Right lobe of liver (tissue), 6 donors: ENCODE measurements at regions not wholly inside any gene's neighbourhood (a gene's known extent, or its start where the extent isn't known, plus 50 kb on each side); places are given as distances from the start of the nearest gene placed in this dataset.

Experiments
- ATAC-seq, 4 donors: fragments of 200-7000 bp; cut with Tn5 transposase; one replicate each; pipeline ENCODE4 v1.9.1; 2020; ENCODE audit warnings: mild to moderate bottlenecking in 4 of 4, moderate library complexity in 4 of 4
- DNase-seq, 3 donors: peaks; one replicate each; pipeline ENCODE4 v3.0.0-alpha.2; 2020
- H3K27ac ChIP-seq, 3 donors: fragments of 200-600 bp; one replicate each; pipeline ENCODE4 v1.8.0; 2022
- H3K27me3 ChIP-seq, 2 donors: fragments of 200-600 bp; one replicate each; pipeline ENCODE4 v1.8.0; 2022
- H3K36me3 ChIP-seq, 4 donors: fragments of 200-600 bp; sonication (generic) in 1 of 4; one replicate each; pipeline versions ENCODE4 v1.5.1 to v1.8.0; 2017 to 2022; ENCODE audit warnings: control low read depth in 1 of 4
- H3K4me1 ChIP-seq, 4 donors: fragments of 200-600 bp; sonication (generic) in 1 of 4; one replicate each; pipeline versions ENCODE4 v1.5.1 to v1.8.0; 2017 to 2022; ENCODE audit warnings: control low read depth in 1 of 4
- H3K4me3 ChIP-seq, 3 donors: fragments of 200-600 bp; one replicate each; pipeline ENCODE4 v1.8.0; 2022
- H3K9me3 ChIP-seq, 4 donors: fragments of 200-600 bp; sonication (generic) in 1 of 4; one replicate each; pipeline versions ENCODE4 v1.5.1 to v1.8.0; 2017 to 2022; ENCODE audit warnings: control low read depth in 1 of 4
- POLR2A ChIP-seq: fragments of 450-650 bp; IDR thresholded peaks from one replicate; pipeline ENCODE4 v1.6.1; 2017; ENCODE audit warnings: antibody characterized with exemption, mild to moderate bottlenecking
- WGBS: methylation state at CpG from one replicate; pipeline ENCODE4 v1.1.6; 2018; ENCODE audit warnings: low coverage, low lambda C conversion rate; ENCODE audit not compliant: insufficient coverage; ENCODE audit errors: missing lambda C conversion rate; 5-methylcytosine and 5-hydroxymethylcytosine counted together
- intact Hi-C, 2 donors: fragments of 100-400 bp; cut with DNase I; formaldehyde crosslinking; loops; one replicate each; pipeline versions ENCODE4 v1.11.2 to v1.14.1; 2022
- TF ChIP-seq, protein P1 (sequence below), 4 donors: fragments of 200-600 bp in 3 of 4; fragments of 450-650 bp in 1 of 4; IDR thresholded peaks; one replicate each; pipeline versions ENCODE4 v1.5.1 to v1.8.0; 2016 to 2022; ENCODE audit warnings: antibody characterized with exemption in 4 of 4, mild to moderate bottlenecking in 2 of 4
- donor health status: DM: no; HTN: yes; CAD: no.
- donor health status: DM: no; HTN: no; CAD: no.
- donor health status: DM: no; HTN: no; CAD: no.
- donor health status: DM: no; HTN: yes; CAD: no.
- donor health status: DM: no; HTN: yes; CAD: no.

DNA sequence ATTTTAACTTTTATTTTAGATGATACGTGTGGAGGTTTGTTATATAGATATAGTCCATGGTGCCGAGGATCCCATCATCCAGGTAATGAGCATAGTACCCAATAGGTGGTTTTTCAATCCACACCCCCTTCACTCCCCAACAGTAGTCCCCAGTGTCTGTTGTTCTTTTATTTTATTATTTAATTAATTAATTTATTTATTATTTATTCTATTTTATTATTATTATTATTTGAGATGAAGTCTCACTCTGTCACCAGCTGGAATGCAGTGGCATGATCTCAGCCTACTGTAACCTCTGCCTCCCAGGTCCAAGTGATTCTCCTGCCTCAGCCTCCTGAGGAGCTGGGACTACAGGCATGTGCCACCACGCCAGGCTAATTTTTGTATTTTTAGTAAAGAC is 2086.2 kb downstream of the PCDH9 start:
- Histone ChIP-seq H3K4me3 (no peak overlapping the region), H3K4me1 (no peaks in the 10 kb centered on the region), H3K27me3 (no peaks in the 10 kb centered on the region), H3K36me3 (no peaks in the 10 kb centered on the region), H3K9me3 (no peaks in the 10 kb centered on the region), H3K27ac (no peak overlapping the region)
- intact Hi-C loops = no loop called here
- ATAC-seq (no peak), DNase-seq (no peak)
- WGBS = 87% methylated on average over 3 of the region's 3 CpGs
- TF ChIP-seq POLR2A = no peak
- TF ChIP-seq, protein P1, sequence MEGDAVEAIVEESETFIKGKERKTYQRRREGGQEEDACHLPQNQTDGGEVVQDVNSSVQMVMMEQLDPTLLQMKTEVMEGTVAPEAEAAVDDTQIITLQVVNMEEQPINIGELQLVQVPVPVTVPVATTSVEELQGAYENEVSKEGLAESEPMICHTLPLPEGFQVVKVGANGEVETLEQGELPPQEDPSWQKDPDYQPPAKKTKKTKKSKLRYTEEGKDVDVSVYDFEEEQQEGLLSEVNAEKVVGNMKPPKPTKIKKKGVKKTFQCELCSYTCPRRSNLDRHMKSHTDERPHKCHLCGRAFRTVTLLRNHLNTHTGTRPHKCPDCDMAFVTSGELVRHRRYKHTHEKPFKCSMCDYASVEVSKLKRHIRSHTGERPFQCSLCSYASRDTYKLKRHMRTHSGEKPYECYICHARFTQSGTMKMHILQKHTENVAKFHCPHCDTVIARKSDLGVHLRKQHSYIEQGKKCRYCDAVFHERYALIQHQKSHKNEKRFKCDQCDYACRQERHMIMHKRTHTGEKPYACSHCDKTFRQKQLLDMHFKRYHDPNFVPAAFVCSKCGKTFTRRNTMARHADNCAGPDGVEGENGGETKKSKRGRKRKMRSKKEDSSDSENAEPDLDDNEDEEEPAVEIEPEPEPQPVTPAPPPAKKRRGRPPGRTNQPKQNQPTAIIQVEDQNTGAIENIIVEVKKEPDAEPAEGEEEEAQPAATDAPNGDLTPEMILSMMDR (IDR thresholded peaks at IDR 0.05) = no peak

DNA sequence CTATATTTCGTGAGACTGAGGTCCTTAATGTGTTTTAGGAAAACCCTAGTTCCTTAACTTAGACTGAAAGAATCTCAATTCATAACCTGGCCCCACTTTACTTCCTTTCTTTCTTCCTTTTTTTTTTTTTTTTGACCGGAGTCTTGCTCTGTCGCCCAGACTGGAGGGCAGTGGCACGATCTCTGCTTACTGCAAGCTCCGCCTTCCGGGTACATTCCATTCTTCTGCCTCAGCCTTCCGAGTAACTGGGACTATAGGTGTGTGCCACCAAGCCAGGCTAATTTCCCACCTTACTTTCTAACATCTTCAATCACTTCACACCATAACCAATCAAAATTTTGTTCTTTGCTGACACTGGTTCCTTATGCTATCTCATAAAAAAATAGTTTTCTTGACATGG is 2097.0 kb downstream of the PCDH9 start:
- TF ChIP-seq POLR2A = no peak
- TF ChIP-seq, protein P1 (IDR thresholded peaks at IDR 0.05) = no peak
- intact Hi-C loops = no loop called here
- H3K36me3 ChIP-seq = no peaks in the 10 kb centered on the region

DNA sequence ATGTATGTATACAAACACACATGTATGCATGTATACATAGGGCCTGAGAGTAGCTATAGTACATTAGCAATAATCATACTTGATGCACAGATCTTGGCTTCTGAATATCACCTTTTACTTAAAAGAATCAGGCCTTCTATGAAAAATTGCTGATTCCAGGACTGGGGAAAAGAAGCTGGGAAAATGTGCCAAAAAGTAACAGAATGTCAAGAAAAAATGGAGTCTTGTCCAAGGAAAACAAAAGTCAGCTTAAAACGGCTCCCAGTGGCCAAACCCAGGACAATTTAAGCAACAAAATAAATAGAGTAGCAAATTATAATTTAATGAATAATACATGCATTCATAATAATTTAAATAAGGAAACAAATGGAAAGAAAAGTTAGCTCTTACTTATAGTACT is 2104.9 kb downstream of the PCDH9 start:
- H3K27me3 ChIP-seq = no peaks in the 10 kb centered on the region
- H3K4me1 ChIP-seq = no peaks in the 10 kb centered on the region
- no peak overlapping the region for H3K27ac ChIP-seq
- H3K4me3 ChIP-seq = no peak overlapping the region
- TF ChIP-seq POLR2A = no peak
- TF ChIP-seq, protein P1 (IDR thresholded peaks at IDR 0.05) = no peak
- ATAC-seq (no peak), DNase-seq (no peak)
- no peaks in the 10 kb centered on the region for H3K36me3 ChIP-seq
- H3K9me3 ChIP-seq = no peaks in the 10 kb centered on the region
- WGBS = 8% methylated on average over 1 of the region's 1 CpG
- intact Hi-C loops = no loop called here

More for the DNA sequence above, 2097.0 kb downstream of the PCDH9 start:
- H3K9me3 ChIP-seq = no peaks in the 10 kb centered on the region
- DNase-seq = no peak
- H3K27me3 ChIP-seq = no peaks in the 10 kb centered on the region
- H3K4me3 ChIP-seq = no peak overlapping the region
- H3K27ac ChIP-seq = no peak overlapping the region
- ATAC-seq = no peak
- no peaks in the 10 kb centered on the region for H3K4me1 ChIP-seq
- 62% methylated on average over 7 of the region's 7 CpGs for WGBS

DNA sequence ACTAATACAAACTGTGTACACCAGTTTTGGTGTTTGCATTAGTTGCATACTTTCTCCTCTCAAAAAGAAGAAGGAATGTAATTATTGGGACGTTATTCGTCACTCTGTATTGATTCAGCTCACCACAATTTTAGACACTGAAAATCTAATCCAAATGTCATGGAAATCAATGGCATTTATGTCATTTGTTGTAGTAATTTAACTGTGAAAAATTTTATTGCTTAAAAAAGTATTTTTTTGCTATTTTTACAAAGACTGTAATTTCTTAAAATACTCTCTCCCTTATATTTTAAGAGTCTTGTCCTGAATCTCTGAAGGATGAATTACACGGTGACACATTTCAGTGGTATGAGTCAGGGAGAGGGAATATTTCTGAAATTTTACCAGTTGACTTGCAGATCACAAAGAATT is 2117.6 kb downstream of the PCDH9 start:
- Histone ChIP-seq H3K4me1 (no peaks in the 10 kb centered on the region), H3K36me3 (no peaks in the 10 kb centered on the region), H3K27me3 (no peaks in the 10 kb centered on the region), H3K9me3 (no peaks in the 10 kb centered on the region), H3K4me3 (no peak overlapping the region), H3K27ac (no peak overlapping the region)
- WGBS = 46% methylated on average over 3 of the region's 3 CpGs
- no peak for ATAC-seq
- intact Hi-C loops = no loop called here
- no peak for DNase-seq
- TF ChIP-seq, protein P1 (IDR thresholded peaks at IDR 0.05) = no peak
- no peak for TF ChIP-seq POLR2A

DNA sequence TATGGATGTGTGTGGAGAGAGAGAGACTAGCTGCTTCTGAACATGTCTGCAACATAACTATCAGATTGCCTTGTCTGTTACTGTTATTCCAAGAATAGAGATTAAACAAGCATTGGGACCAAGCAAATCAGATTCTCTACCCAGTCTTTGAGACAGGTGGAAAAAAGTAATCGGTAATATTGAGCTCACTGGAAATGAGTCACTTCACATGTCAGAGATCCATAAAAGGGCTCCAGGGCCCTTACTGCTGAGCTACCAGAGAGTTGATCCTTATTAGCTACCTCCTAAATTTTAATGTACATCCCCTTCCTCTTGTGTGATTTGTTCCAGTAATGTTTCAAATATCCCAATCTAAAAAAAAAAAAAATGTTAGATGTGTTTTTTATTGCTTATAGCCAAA is 2118.0 kb downstream of the PCDH9 start:
- intact Hi-C loops = no loop called here
- Histone ChIP-seq H3K36me3 (no peaks in the 10 kb centered on the region), H3K4me3 (no peak overlapping the region), H3K27ac (no peak overlapping the region), H3K9me3 (no peaks in the 10 kb centered on the region), H3K4me1 (no peaks in the 10 kb centered on the region), H3K27me3 (no peaks in the 10 kb centered on the region)
- DNase-seq (no peak), ATAC-seq (no peak)
- 91% methylated on average over 1 of the region's 1 CpG for WGBS
- no peak for TF ChIP-seq POLR2A
- TF ChIP-seq, protein P1 (IDR thresholded peaks at IDR 0.05) = no peak
